ENCODE measurements at regions not wholly inside any gene's neighbourhood (a gene's known extent, or its start where the extent isn't known, plus 50 kb on each side); places are given as distances from the start of the nearest gene placed in this dataset.

- TF ChIP-seq REST (IDR thresholded peaks at IDR 0.05; ENCODE audit: unreplicated experiment): no peak
- TF ChIP-seq POLR2AphosphoS5 (IDR thresholded peaks at IDR 0.05; ENCODE audit: low read depth): no peak
These were observed 129.0 kb upstream of the ATXN7L3B start (continued) for GRCh38 chr12:74408601-74409166.

GRCh38 chr12:74412606-74413230 is 124.9 kb upstream of the ATXN7L3B start:
- no peak overlapping the region for H3K4me3 ChIP-seq
- no peaks in the 10 kb centered on the region for H3K36me3 ChIP-seq (ENCODE audit: insufficient read depth)
- TF ChIP-seq CTCF (conservative IDR thresholded peaks at IDR 0.05; ENCODE audit: low read depth in 2 of 2) (peak in 1 of 2 experiments; percentile 64; a peak in 3 of 4 replicates), ZNF331 (CRISPR knock-in tag; IDR thresholded peaks at IDR 0.05; ENCODE audit: low read depth) (no peak)
- Mint-ChIP-seq H3K4me3 (no peak overlapping the region), H3K9me3 (no peaks in the 10 kb centered on the region), H3K27ac (no peak overlapping the region), H3K4me1 (peaks cover 9% of the 10 kb centered on the region), H3K27me3 (ENCODE audit: insufficient read depth, low read depth, poor library complexity) (no peaks in the 10 kb centered on the region), H3K36me3 (ENCODE audit: low read depth) (no peaks in the 10 kb centered on the region)
- H2AFZ ChIP-seq: no peak overlapping the region
- H3K9me2 ChIP-seq (ENCODE audit: insufficient read depth): no peaks in the 10 kb centered on the region
- DNase-seq (ENCODE audit: low spot score) (peak; percentile 48), ATAC-seq (no peak)
- peaks cover 16% of the 10 kb centered on the region for H3K4me1 ChIP-seq (ENCODE audit: insufficient read depth)
- no peaks in the 10 kb centered on the region for H3K27me3 ChIP-seq (ENCODE audit: insufficient read depth)
- H3K4me2 ChIP-seq: no peak overlapping the region
- H3K27ac ChIP-seq (ENCODE audit: low read depth): no peak overlapping the region
- H3K79me2 ChIP-seq (replicated peaks; ENCODE audit: insufficient read depth): no peaks in the 10 kb centered on the region
- H3F3A ChIP-seq (replicated peaks; ENCODE audit: low read depth): no peaks in the 10 kb centered on the region
- no peaks in the 10 kb centered on the region for H4K20me1 ChIP-seq (replicated peaks; ENCODE audit: insufficient read depth)

- peak; percentile 62 for DNase-seq (ENCODE audit: low spot score)
- H3K27me3 Mint-ChIP-seq (ENCODE audit: insufficient read depth, low read depth, poor library complexity): no peaks in the 10 kb centered on the region
- TF ChIP-seq CREB1 (CRISPR knock-in tag; IDR thresholded peaks at IDR 0.05; ENCODE audit: low read depth) (no peak), CTCF (conservative IDR thresholded peaks at IDR 0.05; ENCODE audit: low read depth in 2 of 2) (peak; percentile 65 to 71), EZH2 (IDR thresholded peaks at IDR 0.05; ENCODE audit: low read depth, unreplicated experiment) (no peak)
These were observed 122.0 kb upstream of the ATXN7L3B start for GRCh38 chr12:74415633-74416032.

More at GRCh38 chr12:74415633-74416032, 122.0 kb upstream of the ATXN7L3B start:
- no peak overlapping the region for H2AFZ ChIP-seq
- H3K36me3 ChIP-seq (ENCODE audit: insufficient read depth): no peaks in the 10 kb centered on the region
- H4K20me1 ChIP-seq (replicated peaks; ENCODE audit: insufficient read depth): no peaks in the 10 kb centered on the region
- no peaks in the 10 kb centered on the region for H3K9me2 ChIP-seq (ENCODE audit: insufficient read depth)
- no peaks in the 10 kb centered on the region for H3K9me3 Mint-ChIP-seq
- no peak overlapping the region for H3K4me2 ChIP-seq
- H3K4me3 ChIP-seq: no peak overlapping the region
- no peaks in the 10 kb centered on the region for H3F3A ChIP-seq (replicated peaks; ENCODE audit: low read depth)
- peak; percentile 38; the same call in 2 of the 3 replicates for ATAC-seq
- no peaks in the 10 kb centered on the region for H3K27me3 ChIP-seq (ENCODE audit: insufficient read depth)
- no peaks in the 10 kb centered on the region for H3K79me2 ChIP-seq (replicated peaks; ENCODE audit: insufficient read depth)
- no peak overlapping the region for H3K4me3 Mint-ChIP-seq
- H3K36me3 Mint-ChIP-seq (ENCODE audit: low read depth): no peaks in the 10 kb centered on the region
- no peak overlapping the region for H3K27ac ChIP-seq (ENCODE audit: low read depth)
- H3K27ac Mint-ChIP-seq: no peak overlapping the region
- H3K4me1 Mint-ChIP-seq: no peaks in the 10 kb centered on the region
- no peaks in the 10 kb centered on the region for H3K4me1 ChIP-seq (ENCODE audit: insufficient read depth)

Measured in GM23338 (cell line).